ENCODE measurements at regions not wholly inside any gene's neighbourhood (a gene's known extent, or its start where the extent isn't known, plus 50 kb on each side); places are given as distances from the start of the nearest gene placed in this dataset.

DNA sequence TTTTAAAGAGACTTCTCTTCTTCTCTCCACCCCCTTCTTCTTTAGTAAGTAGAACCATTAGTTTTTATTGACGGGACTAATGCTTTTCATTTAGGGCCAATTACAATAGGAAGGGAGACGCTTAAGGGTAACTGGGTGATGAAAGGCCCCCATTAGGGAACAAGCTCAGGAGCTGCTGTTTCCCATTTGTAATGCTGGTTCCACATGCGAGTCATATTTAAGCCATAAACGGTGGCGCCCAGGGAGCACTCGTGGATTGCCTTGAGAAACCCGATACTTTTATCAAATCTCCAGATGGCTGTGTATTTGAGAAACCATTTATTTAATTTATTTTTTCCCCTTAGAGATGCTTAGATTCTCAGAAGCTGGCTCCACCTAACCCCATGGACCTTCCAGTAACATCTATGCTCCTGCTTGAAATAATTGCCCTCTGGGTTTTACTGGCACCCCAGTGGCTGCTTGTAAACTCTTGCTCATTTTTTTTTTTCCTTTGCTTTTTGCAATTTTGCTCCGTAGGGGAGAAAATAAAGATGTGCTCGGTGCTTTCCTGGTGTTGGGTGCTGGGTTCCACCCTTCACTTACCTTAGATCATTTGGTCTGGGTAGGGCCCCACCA is 124.2 kb upstream of the MSX1 start:
- DNase-seq: peak; percentile 70

DNA sequence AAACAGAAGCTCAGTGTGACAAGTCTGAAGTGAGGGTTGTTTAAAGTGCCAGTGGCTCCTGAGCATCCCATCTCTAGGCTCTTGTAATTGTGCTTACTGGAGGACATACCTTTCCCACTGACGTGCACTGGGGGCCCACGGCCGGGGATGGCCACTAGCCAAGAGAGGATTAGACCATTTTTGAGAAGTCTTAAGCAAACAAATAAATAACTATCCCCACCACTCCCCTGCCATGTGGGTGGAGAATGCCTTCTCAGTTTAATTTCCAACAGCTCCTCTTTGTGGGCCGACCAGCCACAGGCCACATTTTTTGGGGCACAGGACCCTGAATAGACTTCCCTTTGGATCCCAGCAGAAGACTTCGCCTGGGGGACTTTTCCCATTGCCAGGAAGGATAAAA is 125.0 kb upstream of the MSX1 start:
- no peak for DNase-seq

DNA sequence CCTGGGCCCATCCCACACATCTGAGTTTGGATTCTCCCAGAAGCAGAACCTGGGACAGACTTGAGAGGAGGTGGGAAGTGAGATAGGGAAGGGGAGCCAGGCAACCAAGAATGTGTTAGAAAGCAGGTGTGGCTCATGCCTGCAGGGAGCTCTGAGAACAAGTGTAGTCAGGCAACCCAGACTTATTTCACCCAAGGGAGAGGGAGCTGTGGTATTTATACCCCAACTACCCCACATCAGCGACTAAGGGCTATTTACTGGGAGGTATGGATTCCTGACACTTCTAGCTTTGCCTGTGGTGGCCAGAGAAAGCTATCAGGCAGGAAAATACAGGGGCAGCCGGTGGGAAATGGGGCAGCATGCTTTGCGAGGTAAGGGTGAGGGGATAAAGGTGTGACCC is 125.8 kb upstream of the MSX1 start:
- DNase-seq: no peak

DNA sequence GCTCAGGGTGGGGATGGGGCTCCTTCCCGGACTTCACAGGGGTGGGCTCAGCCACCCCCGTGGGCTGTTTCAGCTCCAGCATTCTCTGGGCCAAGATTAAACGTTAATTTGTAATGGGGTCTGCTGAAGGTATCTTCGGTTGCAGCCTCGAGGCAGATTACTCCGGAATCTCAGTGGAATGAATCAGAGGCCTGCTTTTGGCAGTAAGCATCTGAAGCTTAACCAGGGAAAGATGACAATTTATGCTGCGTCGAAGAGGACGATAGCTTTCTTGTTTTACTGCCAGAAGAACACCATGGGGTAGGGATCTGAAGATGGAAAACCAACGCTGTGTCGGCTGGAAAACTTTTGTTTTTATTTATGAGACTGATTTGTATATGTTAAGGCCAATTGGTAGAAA is 129.2 kb upstream of the MSX1 start:
- DNase-seq: no peak

DNA sequence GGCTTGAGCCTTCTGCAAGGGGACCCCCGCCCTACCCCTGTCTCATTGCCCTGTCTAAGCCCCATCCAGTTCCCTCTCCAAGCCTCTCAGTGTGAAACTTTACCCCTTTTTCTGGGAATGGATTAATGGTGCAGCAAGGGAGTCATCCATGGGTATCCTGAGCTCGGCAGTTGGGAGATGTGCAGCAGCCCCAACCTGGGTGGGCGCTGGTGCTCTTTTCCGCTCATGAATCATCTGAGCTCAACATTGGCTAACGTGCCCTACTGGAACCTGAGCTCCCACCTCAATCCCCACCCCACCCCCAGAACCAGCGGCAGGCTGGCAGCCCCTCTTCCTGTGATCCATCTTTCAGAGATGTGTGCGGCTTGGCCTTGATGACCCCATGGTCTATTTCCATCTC is 130.3 kb upstream of the MSX1 start:
- DNase-seq: no peak

DNA sequence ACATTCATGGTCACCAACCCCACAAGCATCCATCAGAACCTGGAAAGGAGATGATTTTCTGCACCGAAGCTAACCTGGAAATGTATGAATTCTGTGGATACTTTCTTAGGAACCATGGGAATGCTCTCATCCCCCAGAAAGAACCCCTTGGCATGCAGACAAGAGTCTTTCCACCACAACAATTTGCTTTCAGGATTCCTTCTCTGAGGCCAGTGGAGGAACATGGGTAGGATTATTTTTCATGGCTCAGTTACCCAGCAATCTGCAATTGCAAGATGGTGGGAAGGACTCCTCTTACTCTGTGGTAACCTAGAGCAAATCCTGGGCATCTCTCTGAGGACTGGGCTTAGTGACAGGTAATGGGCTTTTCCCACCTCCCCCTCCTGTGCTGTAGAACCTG is 131.9 kb upstream of the MSX1 start:
- no peak for DNase-seq

DNA sequence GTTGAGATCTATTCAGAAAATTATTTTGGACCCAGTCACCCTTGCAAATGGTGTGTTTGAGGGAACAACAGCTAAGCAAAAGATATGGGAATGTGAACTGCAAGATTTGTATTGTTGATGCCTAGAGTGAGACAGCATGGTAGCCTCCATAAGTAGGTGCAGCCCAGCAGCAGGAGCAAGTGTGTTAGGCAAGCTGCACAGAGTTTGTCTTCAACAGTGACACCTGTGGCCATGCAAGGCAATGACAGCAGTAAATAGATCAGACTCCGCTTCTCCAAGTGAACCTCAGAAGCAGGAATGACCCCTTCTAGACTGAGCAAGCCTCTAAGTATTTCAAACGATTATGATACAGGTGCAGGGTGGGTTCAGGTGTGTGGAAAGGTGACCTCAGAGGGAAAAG is 133.4 kb upstream of the MSX1 start:
- no peak for DNase-seq

DNA sequence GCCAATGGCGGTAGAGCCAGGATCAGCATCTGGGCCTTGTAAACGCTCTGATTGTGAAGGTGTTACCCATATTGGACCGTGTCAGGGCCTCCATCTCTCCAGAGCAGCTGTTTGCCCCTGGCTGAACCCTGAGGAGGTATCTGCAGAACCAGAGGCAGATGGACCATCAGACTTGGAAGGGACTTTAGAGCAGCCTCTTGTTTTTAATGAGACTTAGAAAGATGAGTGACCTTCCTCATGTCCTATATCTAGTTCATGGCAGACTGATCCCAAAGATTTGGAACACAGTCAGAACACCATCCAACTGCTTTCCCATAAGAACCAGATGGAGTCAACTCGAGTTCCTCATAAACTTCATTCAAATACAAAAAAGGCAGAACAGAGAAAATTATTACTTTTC is 135.1 kb upstream of the MSX1 start:
- no peak for DNase-seq

DNA sequence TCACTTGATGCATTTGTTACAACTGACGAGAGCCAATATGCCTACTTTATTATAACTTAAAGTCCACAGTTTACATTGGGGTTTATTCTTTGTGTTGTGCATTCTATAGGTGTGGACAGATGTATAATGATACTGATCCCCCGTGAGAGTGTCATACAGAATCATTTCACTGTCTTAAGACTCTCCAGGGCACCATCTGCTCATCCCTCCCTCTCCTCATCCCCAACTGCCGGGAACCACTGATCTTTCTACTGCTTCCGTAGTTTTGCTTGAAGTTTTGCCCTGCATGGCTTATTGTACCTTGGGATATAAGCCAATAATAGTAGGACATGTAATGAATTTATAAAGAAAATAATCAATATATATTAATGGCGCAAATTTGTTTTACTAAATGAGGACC is 137.8 kb upstream of the MSX1 start:
- no peak for DNase-seq

DNA sequence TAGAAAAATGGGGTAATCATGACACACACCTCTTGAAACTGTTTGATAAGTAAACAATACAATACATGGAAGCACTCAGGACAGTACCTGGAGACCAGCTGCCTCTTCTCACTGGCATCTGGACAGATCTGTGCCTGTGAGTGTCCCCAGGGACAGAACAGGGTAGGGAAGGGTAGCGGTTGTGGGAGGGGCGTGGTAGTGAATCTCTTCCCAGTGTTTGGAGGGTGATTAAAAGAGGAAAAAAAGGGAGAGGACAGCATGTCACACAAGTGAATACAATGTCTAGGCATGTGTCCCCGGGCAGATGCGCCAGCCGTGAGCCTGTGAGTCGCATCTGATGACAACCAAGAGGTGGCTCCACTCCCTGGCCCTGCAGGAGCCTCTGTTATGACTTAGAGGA is 138.8 kb upstream of the MSX1 start:
- DNase-seq: no peak

DNA sequence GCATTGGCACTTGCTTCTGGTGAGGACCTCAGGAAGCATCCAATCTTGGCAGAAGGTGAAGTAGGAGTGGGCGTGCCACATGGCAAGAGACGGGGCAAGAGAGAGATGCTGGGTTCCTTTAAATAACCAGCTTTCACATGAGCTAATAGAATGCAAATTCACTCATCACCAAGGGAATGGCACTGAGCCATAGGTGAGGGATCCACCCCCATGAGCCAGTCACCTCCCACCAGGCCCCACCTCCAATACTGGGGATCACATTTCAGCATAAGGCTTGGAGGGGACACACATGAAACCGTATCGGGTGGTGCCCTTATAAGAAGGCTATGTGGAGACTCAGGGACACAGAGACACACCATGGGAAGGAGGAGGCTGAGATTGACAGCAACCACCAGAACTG is 140.0 kb upstream of the MSX1 start:
- no peak for DNase-seq

DNA sequence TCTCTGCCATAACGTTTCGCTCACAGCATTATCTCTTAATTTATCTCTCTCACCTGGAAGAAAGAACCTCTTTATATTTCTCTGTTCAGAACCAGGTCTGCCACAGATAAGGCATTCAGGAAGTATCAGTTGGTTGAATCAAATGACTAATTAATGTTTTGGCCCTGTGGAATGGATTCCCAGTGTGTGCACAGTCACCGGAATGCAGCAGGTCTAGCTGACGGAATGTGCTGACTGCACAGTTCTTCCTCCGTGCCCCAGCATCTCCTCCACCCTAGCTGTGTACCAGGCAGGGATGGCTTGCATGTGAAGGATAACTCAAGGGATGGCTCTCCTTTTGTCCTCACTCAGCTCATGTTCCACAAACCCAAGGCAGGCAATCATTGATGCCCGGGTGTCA is 141.8 kb upstream of the MSX1 start:
- no peak for DNase-seq

DNA sequence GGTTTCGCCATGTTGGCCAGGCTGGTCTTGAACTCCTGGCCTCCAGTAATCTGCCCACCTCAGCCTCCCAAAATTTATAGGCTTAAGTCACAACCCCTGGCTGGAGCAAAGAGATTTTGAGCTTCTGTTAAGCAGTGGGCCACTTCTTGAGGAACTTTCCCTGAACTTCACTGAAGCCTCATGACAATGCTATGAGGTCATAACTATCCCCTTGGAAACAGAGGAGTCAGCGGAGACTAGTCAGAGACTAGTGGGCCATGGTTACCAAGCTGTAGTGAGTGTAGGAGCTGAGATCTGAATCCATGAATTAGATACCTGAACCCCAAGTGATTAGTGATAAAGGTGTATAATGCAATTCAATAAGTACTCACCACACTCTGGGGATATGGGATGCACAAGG is 145.1 kb upstream of the MSX1 start:
- DNase-seq: no peak

DNA sequence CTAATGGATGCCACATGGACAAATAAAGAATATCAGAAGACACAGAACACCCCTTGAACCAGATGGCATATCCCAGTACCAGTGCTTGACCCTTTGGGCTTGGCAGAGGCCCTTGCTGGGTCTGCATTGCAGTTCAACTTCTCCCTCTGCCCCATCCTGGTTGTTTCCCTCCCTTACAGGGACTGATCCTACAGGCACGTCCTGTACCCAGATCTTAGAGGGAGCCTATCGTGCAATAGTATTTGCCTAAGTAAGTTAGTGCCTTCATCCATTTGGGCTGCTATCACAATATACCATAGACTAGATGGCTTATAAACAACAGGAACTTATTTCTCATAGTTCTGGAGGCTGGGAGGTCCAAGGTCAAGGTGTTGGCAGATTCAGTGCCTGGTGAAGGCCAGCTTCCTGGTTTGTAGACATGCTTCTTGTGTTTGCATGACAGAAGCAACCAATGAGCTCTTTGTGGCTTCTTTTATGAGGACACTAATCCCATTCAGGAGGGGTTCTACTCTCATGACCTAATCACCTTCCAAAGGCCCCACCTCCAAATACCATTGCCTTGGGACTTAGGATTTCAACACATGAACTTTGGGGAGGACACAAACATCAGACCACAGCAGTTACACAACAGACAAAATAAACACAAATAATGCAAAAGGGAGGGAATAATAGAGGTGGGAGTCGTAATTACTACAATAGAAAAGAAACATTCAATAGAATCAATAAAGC is 146.5 kb upstream of the MSX1 start:
- no peak for DNase-seq

DNA sequence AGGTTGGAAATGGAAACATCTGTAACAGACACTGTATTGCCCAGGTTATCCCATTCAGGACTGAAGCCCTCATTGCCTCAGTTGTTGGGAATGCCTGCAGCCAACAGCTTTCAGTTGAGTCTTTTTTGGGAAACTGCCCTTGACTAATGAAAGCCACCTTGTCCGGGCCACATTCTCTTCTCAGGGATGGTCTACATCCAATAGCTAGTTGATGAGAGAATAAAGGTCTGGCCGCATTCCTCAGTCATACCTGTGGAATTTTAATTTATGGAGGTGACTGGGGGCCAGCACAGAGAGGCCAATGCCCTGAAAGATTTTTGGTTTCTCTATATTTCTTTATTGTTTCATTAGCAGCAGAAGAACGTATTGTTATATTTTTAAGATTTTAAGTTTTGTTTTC is 147.6 kb upstream of the MSX1 start:
- no peak for DNase-seq

DNA sequence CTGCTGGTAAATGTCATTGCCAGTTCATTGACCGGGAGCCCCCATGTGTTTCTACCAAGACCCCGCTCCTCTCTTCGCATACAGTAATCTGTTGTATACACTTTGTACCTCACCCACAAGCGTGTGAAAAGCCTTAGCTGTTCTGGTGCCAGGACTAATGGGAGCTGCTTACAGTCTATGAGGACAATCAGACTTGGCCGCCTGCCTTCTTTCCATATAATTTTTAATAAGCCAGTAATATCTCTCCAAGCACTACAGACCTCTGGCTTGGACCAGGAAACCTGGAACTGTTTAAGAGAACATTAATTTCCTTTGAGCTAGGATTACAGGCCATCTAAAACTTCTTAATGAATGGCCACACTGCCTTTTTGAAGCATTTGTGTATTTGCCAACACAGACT is 149.7 kb upstream of the MSX1 start:
- DNase-seq: no peak

DNA sequence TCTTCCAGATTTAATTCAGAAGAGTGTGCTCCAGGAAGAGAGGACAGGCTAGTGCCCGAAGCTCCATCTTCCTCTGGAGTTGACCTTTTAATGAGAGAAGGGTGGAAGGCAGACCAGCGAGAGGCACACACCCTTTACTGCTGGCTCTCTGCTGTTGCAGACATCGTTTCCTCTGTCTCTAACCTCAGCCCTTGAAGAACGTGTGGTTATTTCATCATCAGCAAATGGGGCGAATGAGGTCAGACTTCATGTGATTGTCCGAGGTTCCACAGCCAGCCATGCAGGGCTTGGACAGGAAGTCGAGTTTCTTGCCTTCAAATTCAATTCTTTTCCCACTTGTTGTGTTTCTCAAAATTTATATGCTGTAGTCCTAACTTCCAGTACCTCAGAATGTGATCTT is 155.2 kb upstream of the MSX1 start:
- no peak for DNase-seq

DNA sequence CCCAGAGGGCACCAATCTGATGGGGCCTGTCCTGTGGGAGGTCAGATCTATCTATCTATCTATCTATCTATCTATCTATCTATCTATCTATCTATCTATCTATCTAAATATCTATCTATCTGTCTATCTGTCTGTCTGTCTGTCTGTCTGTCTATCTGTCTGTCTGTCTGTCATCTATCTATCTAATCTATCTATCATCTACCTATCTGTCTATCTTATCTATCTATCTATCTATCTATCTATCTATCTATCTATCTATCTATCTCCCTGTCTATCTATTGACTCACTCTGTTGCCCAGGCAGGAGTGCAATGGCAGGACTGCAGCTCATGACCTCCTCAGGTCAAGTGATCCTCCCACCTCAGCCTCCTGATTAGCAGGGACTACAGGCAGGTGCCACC is 155.7 kb upstream of the STX18 start:
- no peak for DNase-seq

DNA sequence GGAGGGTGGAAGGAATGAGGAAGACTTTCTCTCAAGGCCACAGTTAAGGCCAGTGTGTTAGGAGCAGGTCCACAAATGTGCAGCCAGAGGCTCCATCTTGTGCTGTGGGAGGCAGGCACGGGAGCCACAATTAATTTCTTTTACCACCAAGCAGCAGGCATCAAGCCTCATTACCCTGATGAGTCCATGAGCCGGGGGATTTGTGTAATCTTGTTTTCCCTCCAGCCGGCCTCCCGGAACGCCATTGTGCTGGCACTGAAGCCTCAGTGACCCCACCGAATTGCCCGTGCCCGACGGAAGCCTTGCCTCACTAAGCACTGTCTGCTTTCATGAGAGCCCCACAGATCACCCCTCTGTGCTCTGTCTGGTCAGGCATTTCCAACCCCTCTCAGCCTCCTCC is 154.7 kb upstream of the STX18 start:
- no peak for DNase-seq

DNA sequence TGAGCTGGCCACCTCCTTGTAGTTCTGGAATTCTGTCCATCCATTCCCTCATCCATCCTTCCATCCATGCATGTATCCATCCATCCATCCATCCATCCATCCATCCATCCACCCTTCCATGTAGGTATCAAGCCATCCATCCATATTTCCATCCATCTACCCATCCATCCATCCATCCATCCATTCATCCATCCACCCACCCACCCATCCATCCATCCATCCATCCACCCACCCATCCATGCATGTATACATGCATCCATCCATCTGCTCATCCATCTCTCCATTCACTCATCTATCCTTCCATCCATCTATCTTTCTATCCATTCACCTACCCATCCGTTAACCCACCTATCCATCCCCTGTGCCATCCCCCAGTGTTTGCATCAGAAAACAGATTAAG is 153.6 kb upstream of the STX18 start:
- no peak for DNase-seq

DNA sequence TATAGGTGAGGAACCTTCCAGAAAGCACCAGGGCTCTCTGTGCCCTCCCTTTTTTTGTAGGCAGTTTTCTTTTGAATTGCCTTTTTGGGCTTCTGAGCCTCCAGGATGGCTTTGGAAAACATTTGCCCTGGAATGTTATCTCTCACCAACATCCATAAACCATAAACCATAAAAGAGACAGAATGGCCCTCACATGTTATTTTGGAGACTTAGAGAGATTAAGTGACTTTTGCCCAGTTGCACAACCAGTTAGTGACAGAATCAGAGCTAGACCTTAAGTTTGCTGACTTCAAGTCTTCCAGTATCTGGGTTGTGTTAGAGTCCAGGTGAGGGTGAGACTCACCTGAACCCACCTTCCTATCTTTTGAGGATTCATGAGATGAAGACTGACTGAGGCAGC is 153.0 kb upstream of the STX18 start:
- no peak for DNase-seq

DNA sequence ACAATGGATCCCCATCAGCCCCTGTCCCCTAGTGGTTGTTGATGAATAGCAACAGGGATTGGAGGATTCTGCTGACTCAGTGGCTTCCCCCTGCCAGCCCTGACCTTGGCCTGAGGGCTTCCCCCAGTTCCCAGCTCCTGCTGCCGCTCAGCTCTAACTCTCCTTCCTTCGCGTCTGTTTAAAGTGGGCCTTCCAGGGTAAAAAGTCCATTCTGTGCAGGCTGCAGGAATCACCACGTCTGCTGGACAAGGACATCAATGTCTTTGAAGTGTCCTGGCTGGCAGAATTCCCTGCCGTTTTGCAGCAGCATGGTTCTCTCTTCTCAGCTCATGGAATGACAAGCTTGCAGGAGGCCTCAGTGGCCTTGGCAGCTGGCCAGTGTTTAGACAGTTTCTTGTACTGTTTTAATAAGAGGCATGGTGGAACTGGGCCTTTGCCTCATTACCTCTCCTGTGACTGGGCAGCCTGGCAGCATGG is 152.5 kb upstream of the STX18 start:
- DNase-seq: no peak

DNA sequence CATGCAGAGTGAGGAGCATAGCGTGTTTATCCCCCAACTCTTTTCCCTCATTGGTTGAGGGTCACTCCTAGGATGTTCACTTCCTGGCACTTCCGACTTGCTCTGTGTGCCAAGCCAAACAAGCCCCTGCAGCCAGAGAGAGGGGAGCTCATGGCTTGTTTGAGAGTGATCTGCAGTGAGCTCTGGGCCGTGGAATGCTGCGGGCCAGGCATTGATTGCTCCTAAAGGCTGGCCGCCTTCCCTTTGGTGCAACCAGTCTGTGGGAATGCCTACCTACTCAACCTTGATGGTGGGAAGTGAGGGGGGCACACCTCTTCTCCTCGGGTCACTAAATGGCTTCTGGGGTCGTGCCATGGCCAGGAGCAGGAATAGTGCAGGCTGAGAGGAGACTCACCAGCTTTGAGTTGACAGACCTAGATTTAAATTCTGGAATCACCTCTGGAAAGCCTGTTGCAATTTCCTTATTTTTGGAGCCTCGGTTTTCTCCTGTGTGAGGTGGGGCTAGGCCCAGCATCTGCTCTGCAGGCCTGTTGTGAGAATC is 152.0 kb upstream of the STX18 start:
- DNase-seq: no peak

DNA sequence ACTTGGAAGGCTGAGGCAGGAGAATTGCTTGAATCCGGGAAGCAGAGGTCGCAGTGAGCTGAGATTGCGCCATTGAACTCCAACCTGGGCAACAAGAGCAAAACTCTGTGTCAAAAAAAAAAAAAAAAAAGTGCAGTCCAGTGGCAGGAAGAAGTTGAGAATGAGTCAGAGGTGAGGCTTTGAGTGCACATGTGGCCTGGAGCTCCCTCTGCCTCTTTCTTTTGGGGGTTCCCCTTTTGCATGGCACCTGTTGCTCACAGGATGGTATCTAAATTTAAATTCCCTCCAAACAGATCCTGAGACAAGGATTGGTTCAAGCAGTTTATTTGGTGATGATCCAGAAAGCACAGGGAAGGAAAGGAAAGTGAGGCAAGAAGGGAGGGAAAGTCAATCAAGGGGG is 151.4 kb upstream of the STX18 start:
- no peak for DNase-seq

DNA sequence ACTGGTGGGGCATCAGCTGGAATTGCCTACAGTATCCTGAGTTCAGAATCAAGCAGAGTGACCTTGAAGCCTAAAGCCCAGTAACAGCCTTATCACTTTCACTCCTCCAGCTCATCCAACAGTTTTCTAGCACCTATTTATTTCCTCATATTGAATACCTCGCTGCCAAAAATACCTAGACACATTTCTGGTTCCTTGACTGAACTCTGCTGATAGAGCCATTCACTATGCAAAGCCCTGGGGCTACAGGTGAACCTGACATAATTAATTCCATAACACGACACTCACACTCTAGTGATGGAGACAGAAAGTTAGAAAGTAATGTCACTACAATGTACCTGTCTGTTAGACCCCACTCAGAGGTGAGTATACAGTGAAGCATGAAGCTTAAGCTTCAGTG is 149.0 kb upstream of the STX18 start:
- DNase-seq: no peak
